ENCODE measurements at regions not wholly inside any gene's neighbourhood (a gene's known extent, or its start where the extent isn't known, plus 50 kb on each side); places are given as distances from the start of the nearest gene placed in this dataset.

DNA sequence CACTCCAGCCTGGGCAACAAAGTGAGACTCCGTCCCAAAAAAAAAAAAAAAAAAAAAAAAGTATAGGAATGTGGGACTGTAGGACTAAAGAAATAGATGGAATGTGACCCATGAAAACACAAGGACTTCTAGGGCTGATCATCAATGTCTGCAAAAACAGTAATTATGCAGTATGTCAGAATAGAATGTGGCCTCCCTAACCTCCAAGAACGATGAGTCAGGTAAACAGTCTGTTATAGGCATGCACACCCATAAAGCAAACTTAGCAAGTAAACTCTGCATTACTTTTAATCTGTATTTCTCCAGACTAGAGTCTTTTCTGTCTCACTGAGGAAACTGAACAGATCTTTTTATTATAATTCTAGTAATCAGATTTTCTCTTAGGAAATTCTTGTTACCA lies 233.4 kb downstream of the HNRNPD start:
- no peak for DNase-seq

DNA sequence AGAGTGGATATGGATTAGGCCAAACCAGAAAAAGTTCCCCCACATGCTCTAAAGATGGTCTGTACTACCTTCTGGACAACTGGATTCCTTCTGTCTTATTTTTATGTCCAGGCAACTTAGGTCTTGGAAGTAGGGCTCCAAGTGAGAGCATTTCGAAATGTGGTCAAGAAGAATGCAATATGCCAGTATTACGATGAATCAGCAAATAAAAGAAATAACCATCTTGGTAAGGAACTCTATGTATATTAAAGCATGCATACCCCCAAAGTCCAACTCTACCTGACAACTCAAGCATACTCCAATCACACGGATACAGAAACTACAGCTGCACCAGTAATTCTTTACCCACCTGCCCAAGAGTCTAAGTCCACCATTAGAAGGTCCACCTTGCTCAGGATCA lies 234.5 kb downstream of the HNRNPD start:
- no peak for DNase-seq
- H3K9me3 ChIP-seq: no peaks in the 10 kb centered on the region
- no peak overlapping the region for H3K4me3 ChIP-seq (ENCODE audit: low read depth, low read length)
- TF ChIP-seq, protein P1, sequence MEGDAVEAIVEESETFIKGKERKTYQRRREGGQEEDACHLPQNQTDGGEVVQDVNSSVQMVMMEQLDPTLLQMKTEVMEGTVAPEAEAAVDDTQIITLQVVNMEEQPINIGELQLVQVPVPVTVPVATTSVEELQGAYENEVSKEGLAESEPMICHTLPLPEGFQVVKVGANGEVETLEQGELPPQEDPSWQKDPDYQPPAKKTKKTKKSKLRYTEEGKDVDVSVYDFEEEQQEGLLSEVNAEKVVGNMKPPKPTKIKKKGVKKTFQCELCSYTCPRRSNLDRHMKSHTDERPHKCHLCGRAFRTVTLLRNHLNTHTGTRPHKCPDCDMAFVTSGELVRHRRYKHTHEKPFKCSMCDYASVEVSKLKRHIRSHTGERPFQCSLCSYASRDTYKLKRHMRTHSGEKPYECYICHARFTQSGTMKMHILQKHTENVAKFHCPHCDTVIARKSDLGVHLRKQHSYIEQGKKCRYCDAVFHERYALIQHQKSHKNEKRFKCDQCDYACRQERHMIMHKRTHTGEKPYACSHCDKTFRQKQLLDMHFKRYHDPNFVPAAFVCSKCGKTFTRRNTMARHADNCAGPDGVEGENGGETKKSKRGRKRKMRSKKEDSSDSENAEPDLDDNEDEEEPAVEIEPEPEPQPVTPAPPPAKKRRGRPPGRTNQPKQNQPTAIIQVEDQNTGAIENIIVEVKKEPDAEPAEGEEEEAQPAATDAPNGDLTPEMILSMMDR (IDR thresholded peaks at IDR 0.05; ENCODE audit: low read depth, low read length): no peak
- H3K36me3 ChIP-seq: no peaks in the 10 kb centered on the region
- no peaks in the 10 kb centered on the region for H3K4me1 ChIP-seq
- no peaks in the 10 kb centered on the region for H3K27me3 ChIP-seq

More for the DNA sequence above, 233.4 kb downstream of the HNRNPD start:
- Histone ChIP-seq H3K27me3 (no peaks in the 10 kb centered on the region), H3K4me1 (no peaks in the 10 kb centered on the region), H3K36me3 (no peaks in the 10 kb centered on the region), H3K9me3 (no peaks in the 10 kb centered on the region), H3K4me3 (ENCODE audit: low read depth, low read length) (no peak overlapping the region)
- TF ChIP-seq, protein P1 (IDR thresholded peaks at IDR 0.05; ENCODE audit: low read depth, low read length): no peak

DNA sequence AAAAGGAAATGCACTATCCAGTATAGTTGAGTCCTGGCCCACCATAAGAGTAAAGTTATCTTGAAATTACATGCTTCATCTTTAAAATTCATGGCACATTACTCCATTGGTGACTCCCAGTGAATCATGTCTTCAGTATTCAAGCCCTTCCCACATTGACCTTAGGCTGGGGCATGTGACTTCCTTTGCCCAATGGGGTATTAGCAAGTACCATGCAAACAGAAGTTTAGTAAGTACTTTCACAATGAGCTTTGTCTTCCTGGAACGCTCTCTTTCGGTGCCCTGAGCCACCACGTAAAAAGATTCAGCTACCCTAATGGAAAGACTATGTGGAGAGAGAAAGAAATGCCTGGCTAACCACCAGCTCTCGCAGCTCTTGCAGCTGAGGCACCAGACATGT lies 235.4 kb downstream of the HNRNPD start:
- TF ChIP-seq, protein P1 (IDR thresholded peaks at IDR 0.05; ENCODE audit: low read depth, low read length): no peak
- H3K4me3 ChIP-seq (ENCODE audit: low read depth, low read length): no peak overlapping the region
- no peaks in the 10 kb centered on the region for H3K27me3 ChIP-seq
- no peaks in the 10 kb centered on the region for H3K4me1 ChIP-seq
- no peak for DNase-seq
- no peaks in the 10 kb centered on the region for H3K36me3 ChIP-seq
- H3K9me3 ChIP-seq: no peaks in the 10 kb centered on the region

DNA sequence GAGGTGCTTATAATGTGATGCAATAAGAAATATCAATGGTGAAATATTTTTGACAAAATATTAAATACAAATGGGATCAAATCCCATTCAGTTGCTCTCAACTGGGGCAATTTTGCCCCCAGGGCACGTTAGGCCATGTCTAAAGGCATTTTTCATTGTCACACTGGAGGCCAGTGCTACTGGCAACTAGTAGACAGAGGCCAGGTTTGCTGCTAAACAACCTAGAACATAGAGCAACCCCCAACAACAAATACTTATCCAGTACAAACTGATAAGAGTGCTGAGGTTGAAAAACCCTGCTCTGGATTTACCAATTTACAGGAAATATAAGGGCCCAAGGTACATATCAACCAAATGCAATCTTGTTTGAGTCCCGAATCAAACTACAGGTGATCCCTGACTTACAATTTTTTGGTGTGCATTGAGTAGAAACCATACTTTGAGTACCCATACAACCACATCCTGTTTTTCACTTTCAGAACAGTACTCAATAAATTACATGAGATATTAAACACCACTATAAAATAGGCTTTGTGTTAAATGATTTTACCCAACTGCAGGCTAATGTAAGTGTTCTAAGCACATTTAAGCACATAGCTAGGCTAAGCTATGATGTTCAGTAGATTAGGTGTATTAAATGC lies 237.5 kb downstream of the HNRNPD start:
- TF ChIP-seq, protein P1 (IDR thresholded peaks at IDR 0.05; ENCODE audit: low read depth, low read length): no peak
- no peak for DNase-seq
- Histone ChIP-seq H3K4me1 (no peaks in the 10 kb centered on the region), H3K36me3 (no peaks in the 10 kb centered on the region), H3K27me3 (no peaks in the 10 kb centered on the region), H3K4me3 (ENCODE audit: low read depth, low read length) (no peak overlapping the region), H3K9me3 (no peaks in the 10 kb centered on the region)

DNA sequence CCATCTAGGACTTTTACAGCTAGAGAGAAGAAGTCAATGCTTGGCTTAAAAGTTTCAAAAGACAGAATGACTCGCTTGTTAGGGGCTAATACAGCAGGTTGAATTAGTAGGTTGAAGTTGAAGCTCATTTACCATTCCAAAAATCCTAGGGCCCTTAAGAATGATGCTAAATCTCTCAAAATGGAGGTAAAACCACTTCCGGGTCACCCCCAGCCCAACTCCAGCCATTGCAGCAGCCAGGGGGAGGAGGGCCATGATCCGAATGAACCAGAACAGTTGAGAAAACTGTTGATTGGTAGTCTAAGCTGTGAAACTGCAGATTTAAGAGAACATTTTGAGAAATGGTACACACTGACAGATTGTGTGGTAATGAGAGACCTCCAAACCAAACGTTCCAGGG lies 245.4 kb downstream of the HNRNPD start:
- TF ChIP-seq, protein P1 (IDR thresholded peaks at IDR 0.05; ENCODE audit: low read depth, low read length): no peak
- Histone ChIP-seq H3K4me1 (no peaks in the 10 kb centered on the region), H3K27me3 (no peaks in the 10 kb centered on the region), H3K9me3 (no peaks in the 10 kb centered on the region), H3K36me3 (no peaks in the 10 kb centered on the region), H3K4me3 (ENCODE audit: low read depth, low read length) (no peak overlapping the region)
- no peak for DNase-seq

DNA sequence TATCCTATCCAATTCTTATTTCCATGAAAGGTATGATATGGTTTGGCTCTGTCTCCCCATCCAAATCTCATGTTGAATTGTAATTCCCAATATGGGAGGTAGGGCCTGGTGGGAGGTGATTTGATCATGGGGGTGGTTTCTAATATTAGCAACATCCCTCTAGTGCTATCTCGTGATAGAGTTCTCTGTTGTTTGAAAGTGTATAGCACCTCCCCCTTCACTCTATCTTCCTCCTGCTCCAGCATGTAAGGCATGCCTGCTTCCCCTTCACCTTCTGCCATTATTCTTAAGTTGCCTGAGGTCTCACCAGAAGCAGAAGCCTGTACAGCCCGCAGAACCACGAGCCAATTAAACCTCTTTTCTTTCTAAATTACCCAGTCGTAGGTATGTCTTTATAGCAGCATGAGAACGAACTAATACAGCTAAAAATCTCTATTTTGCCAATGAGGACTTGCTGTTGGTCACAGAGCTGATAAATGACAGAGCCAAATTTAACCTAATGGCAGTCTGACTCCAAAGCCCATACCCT lies 247.2 kb downstream of the HNRNPD start:
- no peaks in the 10 kb centered on the region for H3K9me3 ChIP-seq
- no peak overlapping the region for H3K4me3 ChIP-seq (ENCODE audit: low read depth, low read length)
- TF ChIP-seq, protein P1 (IDR thresholded peaks at IDR 0.05; ENCODE audit: low read depth, low read length): no peak
- no peak for DNase-seq
- no peaks in the 10 kb centered on the region for H3K36me3 ChIP-seq
- H3K27me3 ChIP-seq: peaks cover 3% of the 10 kb centered on the region; the same call in 1 of the 2 replicates
- no peaks in the 10 kb centered on the region for H3K4me1 ChIP-seq

Measured in BE2C (cell line).